GM12878 (cell line): ENCODE measurements at regions not wholly inside any gene's neighbourhood (a gene's known extent, or its start where the extent isn't known, plus 50 kb on each side); places are given as distances from the start of the nearest gene placed in this dataset.

Experiments
- ATAC-seq: fragments of 200-7000 bp; cut with Tn5 transposase; 3 replicates; pipeline ENCODE4 v1.9.1; 2020; ENCODE audit warnings: mild to moderate bottlenecking, moderate library complexity
- BruUV-seq: library from RNA; stranded (reverse); fragments of 400-500 nt; replicated peaks from 2 replicates; lab custom pipeline; 2021; lab: Mats Ljungman, UMichigan
- CTCF ChIA-PET: fragments of 300-600 bp; sonication (Branson Sonifier 250); formaldehyde crosslinking; extraction: SDS; loops from one replicate; lab custom pipeline; 2021; ENCODE audit warnings: inconsistent platforms; lab: Yijun Ruan, JAX
- POLR2A ChIA-PET: fragments of 350-600 bp; formaldehyde crosslinking; extraction: SDS; loops from one replicate; lab custom pipeline; 2021; ENCODE audit warnings: inconsistent platforms; lab: Charles Lee
- RAD21 ChIA-PET: fragments of 300-600 bp; sonication (Branson Sonifier 250); formaldehyde crosslinking; loops from one replicate; lab custom pipeline; 2023; ENCODE audit warnings: antibody characterized with exemption; ENCODE audit not compliant: unreplicated experiment; lab: Charles Lee
- SMC1A ChIA-PET: fragments of 300-600 bp; sonication (Branson Sonifier 250); formaldehyde crosslinking; loops from one replicate; lab custom pipeline; 2023; ENCODE audit not compliant: unreplicated experiment, uncharacterized antibody; lab: Charles Lee
- DNase-seq: peaks from one replicate; pipeline ENCODE4 v3.0.0-alpha.2; 2011; ENCODE audit warnings: low read depth, low spot score
- FAIRE-seq: peaks from 3 replicates; lab custom pipeline; 2011; peaks lifted over from hg19 to GRCh38; lab: Jason Lieb, UNC
- H2AFZ ChIP-seq: 2 replicates; pipeline ENCODE4 v1.6.0; 2011; ENCODE audit warnings: low read depth, low read length, control low read depth; ENCODE audit not compliant: control insufficient read depth
- H3K27ac ChIP-seq: 2 replicates; pipeline ENCODE4 v1.5.1; 2011; ENCODE audit warnings: control low read depth; ENCODE audit not compliant: control insufficient read depth, insufficient read depth
- H3K27me3 ChIP-seq, 2 experiments: replicated peaks in 1 of 2; 2 replicates each; pipeline versions ENCODE4 v1.6.0 to v1.6.1; 2011; ENCODE audit warnings: low read length in 1 of 2; ENCODE audit not compliant: control insufficient read depth in 2 of 2, insufficient read depth in 2 of 2
- H3K36me3 ChIP-seq, 2 experiments: 2 replicates each; pipeline ENCODE4 v1.5.1; 2011; ENCODE audit warnings: low read length in 1 of 2; ENCODE audit not compliant: control insufficient read depth in 2 of 2, insufficient read depth in 2 of 2
- H3K4me1 ChIP-seq: 2 replicates; pipeline ENCODE4 v1.6.1; 2011; ENCODE audit warnings: mild to moderate bottlenecking, low read length, moderate library complexity, mixed read lengths; ENCODE audit not compliant: control insufficient read depth, insufficient read depth
- H3K4me2 ChIP-seq: 2 replicates; pipeline ENCODE4 v1.6.0; 2011; ENCODE audit warnings: control low read depth; ENCODE audit not compliant: control insufficient read depth, insufficient read depth
- H3K4me3 ChIP-seq: fragments of 200-600 bp; sonication (generic); 2 replicates; pipeline ENCODE4 v1.5.1; 2016
- H3K79me2 ChIP-seq: 2 replicates; pipeline ENCODE4 v1.6.0; 2011; ENCODE audit warnings: low read length; ENCODE audit not compliant: control insufficient read depth, insufficient read depth
- H3K9ac ChIP-seq: 2 replicates; pipeline ENCODE4 v1.8.0; 2011; ENCODE audit warnings: low read length, control low read depth, mixed read lengths; ENCODE audit not compliant: control insufficient read depth, insufficient read depth
- H3K9me3 ChIP-seq: replicated peaks from 3 replicates; pipeline ENCODE4 v1.5.1; 2011; ENCODE audit warnings: mild to moderate bottlenecking, low read length; ENCODE audit not compliant: control insufficient read depth, insufficient read depth
- H4K20me1 ChIP-seq: 2 replicates; pipeline ENCODE4 v1.6.0; 2011; ENCODE audit not compliant: control insufficient read depth, insufficient read depth
- ASH2L ChIP-seq: fragments of 300-600, 200-600 bp; sonication (generic); IDR thresholded peaks from 2 replicates; pipeline ENCODE4 v1.6.1; 2017; ENCODE audit warnings: low read depth, mild to moderate bottlenecking, borderline replicate concordance
- BCL11A ChIP-seq: IDR thresholded peaks from 2 replicates; pipeline ENCODE4 v1.6.1; 2011; ENCODE audit warnings: low read depth, low read length
- CBX5 ChIP-seq: sonication (generic); IDR thresholded peaks from 2 replicates; pipeline ENCODE4 v1.6.1; 2016; ENCODE audit warnings: low read depth, moderate library complexity, mild to moderate bottlenecking, inconsistent platforms
- CHD2 ChIP-seq: IDR thresholded peaks from 2 replicates; pipeline ENCODE4 v1.6.1; 2011; ENCODE audit warnings: low read depth, low read length, improper control_type of control experiment, borderline replicate concordance
- FOXM1 ChIP-seq: IDR thresholded peaks from 2 replicates; pipeline ENCODE4 v1.6.1; 2012; ENCODE audit warnings: low read depth, mild to moderate bottlenecking, inconsistent platforms, low read length, moderate library complexity
- HDAC6 ChIP-seq: fragments of 200-600 bp; sonication (generic); IDR thresholded peaks from one replicate; pipeline ENCODE4 v1.8.0; 2017; ENCODE audit warnings: antibody characterized with exemption; ENCODE audit not compliant: unreplicated experiment
- HDGF ChIP-seq: fragments of 450-650 bp; IDR thresholded peaks from 2 replicates; pipeline ENCODE4 v1.6.1; 2016; ENCODE audit warnings: antibody characterized with exemption
- MEF2A ChIP-seq: IDR thresholded peaks from 2 replicates; pipeline ENCODE4 v1.6.1; 2011; ENCODE audit warnings: low read depth, mild to moderate bottlenecking, low read length, moderate library complexity; ENCODE audit not compliant: insufficient read depth
- PBX3 ChIP-seq: IDR thresholded peaks from 2 replicates; pipeline ENCODE4 v1.6.1; 2011; ENCODE audit warnings: mild to moderate bottlenecking, low read depth, low read length, moderate library complexity; ENCODE audit not compliant: insufficient replicate concordance
- PKNOX1 ChIP-seq: fragments of 450-650 bp; IDR thresholded peaks from 2 replicates; pipeline ENCODE4 v1.6.1; 2016; ENCODE audit warnings: mild to moderate bottlenecking
- POLR2A ChIP-seq: IDR thresholded peaks from 2 replicates; pipeline ENCODE4 v1.6.1; 2011; ENCODE audit warnings: low read depth, mild to moderate bottlenecking, low read length
- POU2F2 ChIP-seq: IDR thresholded peaks from 3 replicates; pipeline ENCODE4 v1.6.1; 2011; ENCODE audit warnings: low read depth, mild to moderate bottlenecking, low read length, borderline replicate concordance
- WRNIP1 ChIP-seq: IDR thresholded peaks from 2 replicates; pipeline ENCODE4 v1.6.1; 2011; ENCODE audit warnings: low read depth, low read length, improper control_type of control experiment, borderline replicate concordance
- YBX1 ChIP-seq: fragments of 450-650 bp; IDR thresholded peaks from 2 replicates; pipeline ENCODE4 v1.6.1; 2016; ENCODE audit warnings: antibody characterized with exemption
- WGBS: methylation state at CpG from one replicate; pipeline ENCODE4 v1.1.6; 2016; ENCODE audit warnings: low lambda C conversion rate; ENCODE audit not compliant: insufficient replicate concordance, insufficient coverage; ENCODE audit errors: missing lambda C conversion rate; 5-methylcytosine and 5-hydroxymethylcytosine counted together
- in situ Hi-C: fragments of 300-500 bp; cut with MboI; formaldehyde crosslinking; loops from 9 replicates; pipeline ENCODE4 v1.14.3; 2018; ENCODE audit warnings: mixed read lengths
- intact Hi-C: fragments of 100-400 bp; cut with micrococcal nuclease; formaldehyde crosslinking; loops from one replicate; pipeline ENCODE4 v1.14.2; 2022; ENCODE audit not compliant: unreplicated experiment
- TF ChIP-seq, protein P1 (sequence below): IDR thresholded peaks from 2 replicates; pipeline ENCODE4 v1.6.1; 2012; ENCODE audit warnings: low read depth, low read length, improper control_type of control experiment
- TF ChIP-seq, protein P2 (sequence below): fragments of 450-650 bp; IDR thresholded peaks from 2 replicates; pipeline ENCODE4 v1.6.1; 2017; ENCODE audit warnings: mild to moderate bottlenecking, moderate library complexity

DNA sequence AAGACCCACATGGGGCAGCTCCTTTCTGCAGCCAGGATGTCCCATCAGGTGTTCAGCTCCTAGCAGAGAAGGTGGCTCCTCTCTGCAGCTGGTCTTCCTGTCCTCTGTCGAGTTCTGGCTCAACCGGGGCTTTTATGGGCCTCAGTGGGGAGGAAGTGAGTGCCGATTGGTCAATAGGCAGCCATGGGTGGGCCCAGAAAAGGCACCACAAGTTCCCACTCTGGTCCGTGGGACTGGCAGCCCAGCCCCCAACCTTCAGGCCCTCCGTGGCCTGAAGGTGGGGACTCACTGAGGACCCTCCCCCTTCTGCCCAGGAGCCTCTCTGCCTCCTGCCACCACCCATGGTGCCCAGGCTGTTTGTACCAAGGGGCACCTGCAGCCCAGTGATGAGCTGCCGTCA, 161.7 kb upstream of the DUSP10 start:
- Histone ChIP-seq H3K27me3 (no peaks in the 10 kb centered on the region), H3K4me2 (no peak overlapping the region), H3K27ac (no peak overlapping the region), H3K4me3 (no peak overlapping the region), H3K9ac (no peak overlapping the region), H3K36me3 (no peaks in the 10 kb centered on the region), H3K79me2 (no peaks in the 10 kb centered on the region)
- in situ Hi-C loops = no loop called here
- intact Hi-C loops = no loop called here
- RAD21 ChIA-PET = no interaction called here
- no peak for ATAC-seq
- CTCF ChIA-PET = interaction anchor here (1.0 kb wide), 1 partner anchor 45 kb away, joined by 4 read pairs; no protein-coding TSS in a partner anchor
- POLR2A ChIA-PET = interaction anchor here (1.1 kb wide), 1 partner anchor 8 kb away, joined by 3 read pairs; no protein-coding TSS in a partner anchor
- WGBS = 36% methylated on average over 6 of the region's 6 CpGs
- SMC1A ChIA-PET = no interaction called here
- TF ChIP-seq POLR2A (no peak), MEF2A (no peak), FOXM1 (no peak), WRNIP1 (no peak), CBX5 (no peak), BCL11A (no peak), CHD2 (no peak), HDGF (no peak), YBX1 (no peak), PBX3 (no peak), PKNOX1 (no peak), POU2F2 (no peak), HDAC6 (no peak), ASH2L (no peak)
- TF ChIP-seq, protein P1, sequence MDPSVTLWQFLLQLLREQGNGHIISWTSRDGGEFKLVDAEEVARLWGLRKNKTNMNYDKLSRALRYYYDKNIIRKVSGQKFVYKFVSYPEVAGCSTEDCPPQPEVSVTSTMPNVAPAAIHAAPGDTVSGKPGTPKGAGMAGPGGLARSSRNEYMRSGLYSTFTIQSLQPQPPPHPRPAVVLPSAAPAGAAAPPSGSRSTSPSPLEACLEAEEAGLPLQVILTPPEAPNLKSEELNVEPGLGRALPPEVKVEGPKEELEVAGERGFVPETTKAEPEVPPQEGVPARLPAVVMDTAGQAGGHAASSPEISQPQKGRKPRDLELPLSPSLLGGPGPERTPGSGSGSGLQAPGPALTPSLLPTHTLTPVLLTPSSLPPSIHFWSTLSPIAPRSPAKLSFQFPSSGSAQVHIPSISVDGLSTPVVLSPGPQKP = no peak
- TF ChIP-seq, protein P2, sequence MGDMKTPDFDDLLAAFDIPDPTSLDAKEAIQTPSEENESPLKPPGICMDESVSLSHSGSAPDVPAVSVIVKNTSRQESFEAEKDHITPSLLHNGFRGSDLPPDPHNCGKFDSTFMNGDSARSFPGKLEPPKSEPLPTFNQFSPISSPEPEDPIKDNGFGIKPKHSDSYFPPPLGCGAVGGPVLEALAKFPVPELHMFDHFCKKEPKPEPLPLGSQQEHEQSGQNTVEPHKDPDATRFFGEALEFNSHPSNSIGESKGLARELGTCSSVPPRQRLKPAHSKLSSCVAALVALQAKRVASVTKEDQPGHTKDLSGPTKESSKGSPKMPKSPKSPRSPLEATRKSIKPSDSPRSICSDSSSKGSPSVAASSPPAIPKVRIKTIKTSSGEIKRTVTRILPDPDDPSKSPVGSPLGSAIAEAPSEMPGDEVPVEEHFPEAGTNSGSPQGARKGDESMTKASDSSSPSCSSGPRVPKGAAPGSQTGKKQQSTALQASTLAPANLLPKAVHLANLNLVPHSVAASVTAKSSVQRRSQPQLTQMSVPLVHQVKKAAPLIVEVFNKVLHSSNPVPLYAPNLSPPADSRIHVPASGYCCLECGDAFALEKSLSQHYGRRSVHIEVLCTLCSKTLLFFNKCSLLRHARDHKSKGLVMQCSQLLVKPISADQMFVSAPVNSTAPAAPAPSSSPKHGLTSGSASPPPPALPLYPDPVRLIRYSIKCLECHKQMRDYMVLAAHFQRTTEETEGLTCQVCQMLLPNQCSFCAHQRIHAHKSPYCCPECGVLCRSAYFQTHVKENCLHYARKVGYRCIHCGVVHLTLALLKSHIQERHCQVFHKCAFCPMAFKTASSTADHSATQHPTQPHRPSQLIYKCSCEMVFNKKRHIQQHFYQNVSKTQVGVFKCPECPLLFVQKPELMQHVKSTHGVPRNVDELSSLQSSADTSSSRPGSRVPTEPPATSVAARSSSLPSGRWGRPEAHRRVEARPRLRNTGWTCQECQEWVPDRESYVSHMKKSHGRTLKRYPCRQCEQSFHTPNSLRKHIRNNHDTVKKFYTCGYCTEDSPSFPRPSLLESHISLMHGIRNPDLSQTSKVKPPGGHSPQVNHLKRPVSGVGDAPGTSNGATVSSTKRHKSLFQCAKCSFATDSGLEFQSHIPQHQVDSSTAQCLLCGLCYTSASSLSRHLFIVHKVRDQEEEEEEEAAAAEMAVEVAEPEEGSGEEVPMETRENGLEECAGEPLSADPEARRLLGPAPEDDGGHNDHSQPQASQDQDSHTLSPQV = no peak
- TF ChIP-seq, all 136 proteins: peak for 0
- H3K9me3 ChIP-seq = no peaks in the 10 kb centered on the region; the same call in 2 of the 3 replicates
- no TSS peak for BruUV-seq
- FAIRE-seq (no peak), DNase-seq (no peak)
- H2AFZ ChIP-seq = no peak overlapping the region
- no peaks in the 10 kb centered on the region for H3K4me1 ChIP-seq
- no peaks in the 10 kb centered on the region for H4K20me1 ChIP-seq
